ENCODE measurements at regions not wholly inside any gene's neighbourhood (a gene's known extent, or its start where the extent isn't known, plus 50 kb on each side); places are given as distances from the start of the nearest gene placed in this dataset.

- TF ChIP-seq, protein P1, sequence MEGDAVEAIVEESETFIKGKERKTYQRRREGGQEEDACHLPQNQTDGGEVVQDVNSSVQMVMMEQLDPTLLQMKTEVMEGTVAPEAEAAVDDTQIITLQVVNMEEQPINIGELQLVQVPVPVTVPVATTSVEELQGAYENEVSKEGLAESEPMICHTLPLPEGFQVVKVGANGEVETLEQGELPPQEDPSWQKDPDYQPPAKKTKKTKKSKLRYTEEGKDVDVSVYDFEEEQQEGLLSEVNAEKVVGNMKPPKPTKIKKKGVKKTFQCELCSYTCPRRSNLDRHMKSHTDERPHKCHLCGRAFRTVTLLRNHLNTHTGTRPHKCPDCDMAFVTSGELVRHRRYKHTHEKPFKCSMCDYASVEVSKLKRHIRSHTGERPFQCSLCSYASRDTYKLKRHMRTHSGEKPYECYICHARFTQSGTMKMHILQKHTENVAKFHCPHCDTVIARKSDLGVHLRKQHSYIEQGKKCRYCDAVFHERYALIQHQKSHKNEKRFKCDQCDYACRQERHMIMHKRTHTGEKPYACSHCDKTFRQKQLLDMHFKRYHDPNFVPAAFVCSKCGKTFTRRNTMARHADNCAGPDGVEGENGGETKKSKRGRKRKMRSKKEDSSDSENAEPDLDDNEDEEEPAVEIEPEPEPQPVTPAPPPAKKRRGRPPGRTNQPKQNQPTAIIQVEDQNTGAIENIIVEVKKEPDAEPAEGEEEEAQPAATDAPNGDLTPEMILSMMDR (IDR thresholded peaks at IDR 0.05), result no peak
- TF ChIP-seq POLR2A (IDR thresholded peaks at IDR 0.05) (no peak), EP300 (IDR thresholded peaks at IDR 0.05) (no peak)
These were observed 353.9 kb upstream of the SPHKAP start for GRCh38 chr2:228535396-228535795.

All from sigmoid colon (tissue), 4 donors.